CD4-positive, alpha-beta T cell treated with Interleukin-4 for 4 hours (primary cell): ENCODE measurements at regions not wholly inside any gene's neighbourhood (a gene's known extent, or its start where the extent isn't known, plus 50 kb on each side); places are given as distances from the start of the nearest gene placed in this dataset.
"Not testable (repeated sequence)": the region's sequence is repeated elsewhere in the genome, so short reads cannot be mapped to it uniquely, and the experiment has no call there.

Experiments used
- DNase-seq: peaks from one replicate; pipeline ENCODE4 v3.0.0-alpha.2; 2020

- DNase-seq, result not testable (repeated sequence)
Observed at GRCh38 chr16:88148682-88149081, 197.4 kb downstream of the BANP start.

GRCh38 chr16:88149158-88149603, 197.9 kb downstream of the BANP start:
- not testable (repeated sequence) for DNase-seq

GRCh38 chr16:88149663-88150062, 198.4 kb downstream of the BANP start:
- not testable (repeated sequence) for DNase-seq

GRCh38 chr16:88150456-88151128, 199.4 kb downstream of the BANP start:
- DNase-seq, result not testable (repeated sequence)

- not testable (repeated sequence) for DNase-seq
Observed at GRCh38 chr16:88151129-88151499, 199.9 kb downstream of the BANP start.

GRCh38 chr16:88151859-88152843, 200.9 kb downstream of the BANP start:
- not testable (repeated sequence) for DNase-seq

GRCh38 chr16:88152879-88153278, 201.6 kb downstream of the BANP start:
- not testable (repeated sequence) for DNase-seq

- not testable (repeated sequence) for DNase-seq
Observed at GRCh38 chr16:88153516-88153915, 202.3 kb downstream of the BANP start.

- not testable (repeated sequence) for DNase-seq
Observed at GRCh38 chr16:88154886-88155285, 203.7 kb downstream of the BANP start.

- not testable (repeated sequence) for DNase-seq
Observed at GRCh38 chr16:88155681-88156080, 204.4 kb downstream of the BANP start.

- not testable (repeated sequence) for DNase-seq
Observed at GRCh38 chr16:88156640-88157283, 205.5 kb downstream of the BANP start.

GRCh38 chr16:88157686-88158085, 206.5 kb downstream of the BANP start:
- not testable (repeated sequence) for DNase-seq

GRCh38 chr16:88158256-88159045, 207.2 kb downstream of the BANP start:
- DNase-seq, result not testable (repeated sequence)

GRCh38 chr16:88159046-88159896, 208.0 kb downstream of the BANP start:
- not testable (repeated sequence) for DNase-seq

GRCh38 chr16:88159897-88160335, 208.7 kb downstream of the BANP start:
- not testable (repeated sequence) for DNase-seq

GRCh38 chr16:88161191-88161590, 210.0 kb downstream of the BANP start:
- not testable (repeated sequence) for DNase-seq

GRCh38 chr16:88161623-88162275, 210.5 kb downstream of the BANP start:
- DNase-seq, result not testable (repeated sequence)

- not testable (repeated sequence) for DNase-seq
Observed at GRCh38 chr16:88162778-88163177, 211.5 kb downstream of the BANP start.

GRCh38 chr16:88164196-88165039, 213.2 kb downstream of the BANP start:
- DNase-seq, result not testable (repeated sequence)
